Keratinocyte (primary cell): ENCODE measurements at regions not wholly inside any gene's neighbourhood (a gene's known extent, or its start where the extent isn't known, plus 50 kb on each side); places are given as distances from the start of the nearest gene placed in this dataset.

Source experiments
- DNase-seq: peaks from one replicate; pipeline ENCODE4 v3.0.0-alpha.2; 2011; ENCODE audit warnings: low read depth, missing footprints, low spot score
- FAIRE-seq: peaks from 2 replicates; lab custom pipeline; 2011; peaks lifted over from hg19 to GRCh38; lab: Jason Lieb, UNC
- H2AFZ ChIP-seq: 2 replicates; pipeline ENCODE4 v1.6.0; 2012; ENCODE audit warnings: low read length, control low read depth, inconsistent platforms; ENCODE audit not compliant: control insufficient read depth
- H3K27ac ChIP-seq: 2 replicates; pipeline ENCODE4 v1.5.1; 2011; ENCODE audit warnings: low read length; ENCODE audit not compliant: control insufficient read depth, insufficient read depth
- H3K27me3 ChIP-seq: 3 replicates; pipeline ENCODE4 v1.6.0; 2011; ENCODE audit warnings: low read length; ENCODE audit not compliant: control insufficient read depth, insufficient read depth; ENCODE audit errors: extremely low read depth
- H3K36me3 ChIP-seq, 2 experiments: 2 replicates in 1 of 2; 3 replicates in 1 of 2; pipeline ENCODE4 v1.5.1; 2011; ENCODE audit warnings: low read length in 2 of 2, mild to moderate bottlenecking in 1 of 2; ENCODE audit not compliant: control insufficient read depth in 2 of 2, insufficient read depth in 2 of 2; ENCODE audit errors: extremely low read depth in 1 of 2
- H3K4me1 ChIP-seq: 3 replicates; pipeline ENCODE4 v1.5.1; 2011; ENCODE audit warnings: low read length; ENCODE audit not compliant: control insufficient read depth, insufficient read depth; ENCODE audit errors: extremely low read depth
- H3K4me2 ChIP-seq: 3 replicates; pipeline ENCODE4 v1.6.0; 2011; ENCODE audit warnings: low read depth, low read length; ENCODE audit not compliant: control insufficient read depth, insufficient read depth; ENCODE audit errors: extremely low read depth
- H3K4me3 ChIP-seq, 3 experiments: fragments of 200-600 bp in 1 of 3; sonication (generic) in 1 of 3; 2 replicates in 2 of 3; 3 replicates in 1 of 3; pipeline ENCODE4 v1.5.1; 2011 to 2016; ENCODE audit warnings: low read length in 3 of 3, mild to moderate bottlenecking in 3 of 3, control low read depth in 2 of 3, inconsistent platforms in 1 of 3, low read depth in 1 of 3, mixed read lengths in 1 of 3, mixed run types in 1 of 3, moderate library complexity in 1 of 3; ENCODE audit not compliant: control insufficient read depth in 2 of 3, insufficient read depth in 2 of 3; ENCODE audit errors: extremely low read depth in 1 of 3
- H3K79me2 ChIP-seq: 2 replicates; pipeline ENCODE4 v1.6.0; 2012; ENCODE audit warnings: low read length; ENCODE audit not compliant: control insufficient read depth, insufficient read depth
- H3K9ac ChIP-seq: 3 replicates; pipeline ENCODE4 v1.6.0; 2011; ENCODE audit warnings: low read length; ENCODE audit not compliant: control insufficient read depth, insufficient read depth; ENCODE audit errors: extremely low read depth
- H3K9me1 ChIP-seq: 3 replicates; pipeline ENCODE4 v1.6.0; 2011; ENCODE audit warnings: low read length; ENCODE audit not compliant: control insufficient read depth, insufficient read depth; ENCODE audit errors: extremely low read depth
- H3K9me3 ChIP-seq: 2 replicates; pipeline ENCODE4 v1.5.1; 2012; ENCODE audit warnings: low read depth, low read length; ENCODE audit not compliant: control insufficient read depth
- H4K20me1 ChIP-seq: 3 replicates; pipeline ENCODE4 v1.6.0; 2011; ENCODE audit warnings: low read length; ENCODE audit not compliant: control insufficient read depth, insufficient read depth; ENCODE audit errors: extremely low read depth
- CTCF ChIP-seq, 3 experiments: IDR thresholded peaks in 1 of 3; conservative IDR thresholded peaks in 1 of 3; optimal IDR thresholded peaks in 1 of 3; 2 replicates in 2 of 3; 3 replicates in 1 of 3; pipeline versions ENCODE3 to v1.5.1; 2011; ENCODE audit warnings: low read length in 3 of 3, mild to moderate bottlenecking in 3 of 3, moderate library complexity in 2 of 3, control low read depth in 1 of 3, inconsistent platforms in 1 of 3; ENCODE audit not compliant: insufficient read depth in 2 of 3; ENCODE audit errors: extremely low read depth in 1 of 3
- EZH2 ChIP-seq: IDR thresholded peaks from one replicate; pipeline ENCODE4 v1.6.1; 2012; ENCODE audit warnings: inconsistent platforms, mild to moderate bottlenecking, low read length, moderate library complexity
- dilution Hi-C: fragments of 300-500 bp; cut with MboI; formaldehyde crosslinking; loops from one replicate; pipeline ENCODE4 v1.7.0; 2020; ENCODE audit warnings: low sequenced_read_pairs; ENCODE audit not compliant: extremely low pct_ligation_motif_present

DNA sequence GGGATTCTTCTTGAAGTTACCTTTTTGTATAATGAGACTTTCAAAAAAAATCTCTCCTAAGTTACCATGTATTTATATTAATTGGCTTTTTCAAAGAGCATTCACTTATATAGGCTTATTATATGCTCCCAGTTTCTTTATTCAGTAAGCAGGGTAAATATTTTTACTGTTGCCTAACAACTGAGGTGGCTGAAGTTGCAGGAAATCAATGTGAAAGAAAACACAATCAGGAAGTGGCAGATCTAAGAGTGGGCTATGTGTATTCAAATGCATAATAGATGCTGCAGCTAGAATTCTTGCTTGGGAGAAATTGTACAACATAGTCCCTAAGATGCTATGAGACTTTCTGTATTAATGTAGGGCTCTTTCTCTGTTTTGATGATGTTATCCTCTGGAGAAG is 606.9 kb downstream of the NUF2 start:
- H3K79me2 ChIP-seq = no peaks in the 10 kb centered on the region
- no peak overlapping the region for H3K27ac ChIP-seq
- H3K4me1 ChIP-seq = no peaks in the 10 kb centered on the region
- H3K27me3 ChIP-seq = no peaks in the 10 kb centered on the region
- no peak overlapping the region for H3K4me2 ChIP-seq
- H3K9ac ChIP-seq = no peak overlapping the region
- dilution Hi-C loops = no loop called here
- no peaks in the 10 kb centered on the region for H3K9me3 ChIP-seq
- H3K9me1 ChIP-seq = no peaks in the 10 kb centered on the region
- TF ChIP-seq EZH2 = no peak
- TF ChIP-seq CTCF (optimal IDR thresholded peaks at IDR 0.05 in 1 of 3, IDR thresholded peaks at IDR 0.05 in 1 of 3, conservative IDR thresholded peaks at IDR 0.05 in 1 of 3; ENCODE audit: extremely low read depth in 1 of 3, insufficient read depth in 2 of 3, low read length in 3 of 3) = no peak
- H3K4me3 ChIP-seq = no peak overlapping the region
- no peaks in the 10 kb centered on the region for H4K20me1 ChIP-seq
- H2AFZ ChIP-seq = no peak overlapping the region
- no peak for FAIRE-seq
- H3K36me3 ChIP-seq = no peaks in the 10 kb centered on the region
- no peak for DNase-seq

- TF ChIP-seq CTCF (optimal IDR thresholded peaks at IDR 0.05 in 1 of 3, IDR thresholded peaks at IDR 0.05 in 1 of 3, conservative IDR thresholded peaks at IDR 0.05 in 1 of 3; ENCODE audit: extremely low read depth in 1 of 3, insufficient read depth in 2 of 3, low read length in 3 of 3) (no peak), EZH2 (no peak)
Measured at GRCh38 chr1:163932901-163933300, 611.1 kb downstream of the NUF2 start.

More at GRCh38 chr1:163932901-163933300, 611.1 kb downstream of the NUF2 start:
- no peaks in the 10 kb centered on the region for H3K79me2 ChIP-seq
- no peak for FAIRE-seq
- H3K4me1 ChIP-seq = no peaks in the 10 kb centered on the region
- no peak overlapping the region for H3K27ac ChIP-seq
- H2AFZ ChIP-seq = no peak overlapping the region
- H4K20me1 ChIP-seq = no peaks in the 10 kb centered on the region
- H3K9ac ChIP-seq = no peak overlapping the region
- no peak for DNase-seq
- H3K36me3 ChIP-seq = no peaks in the 10 kb centered on the region
- dilution Hi-C loops = no loop called here
- H3K4me2 ChIP-seq = no peak overlapping the region
- no peaks in the 10 kb centered on the region for H3K9me1 ChIP-seq
- H3K9me3 ChIP-seq = no peaks in the 10 kb centered on the region
- no peak overlapping the region for H3K4me3 ChIP-seq
- H3K27me3 ChIP-seq = no peaks in the 10 kb centered on the region
